A549 (cell line): ENCODE measurements at regions not wholly inside any gene's neighbourhood (a gene's known extent, or its start where the extent isn't known, plus 50 kb on each side); places are given as distances from the start of the nearest gene placed in this dataset.

Source experiments
- CEBPB ChIP-seq, 2 experiments: fragments of >200 bp in 1 of 2; sonication (Bioruptor Twin) in 1 of 2; formaldehyde crosslinking in 1 of 2; IDR thresholded peaks; 2 replicates each; pipeline ENCODE4 v1.6.1; 2012 to 2016
- EP300 ChIP-seq, 2 experiments: fragments of >200 bp; sonication (Bioruptor Twin); formaldehyde crosslinking; IDR thresholded peaks; 2 replicates in 1 of 2; 3 replicates in 1 of 2; pipeline ENCODE4 v1.6.1; 2016 to 2017
- KDM5A ChIP-seq: fragments of 200-600 bp; sonication (generic); IDR thresholded peaks from 2 replicates; pipeline ENCODE4 v1.6.1; 2016; ENCODE audit warnings: antibody characterized with exemption, mild to moderate bottlenecking
- MAX ChIP-seq: IDR thresholded peaks from 2 replicates; pipeline ENCODE4 v1.6.1; 2012
- POLR2A ChIP-seq: IDR thresholded peaks from 2 replicates; pipeline ENCODE4 v1.6.1; 2012; ENCODE audit warnings: mild to moderate bottlenecking, low read length
- RAD21 ChIP-seq, 2 experiments: fragments of >200 bp in 1 of 2; sonication (Bioruptor Twin) in 1 of 2; formaldehyde crosslinking in 1 of 2; IDR thresholded peaks in 1 of 2; conservative IDR thresholded peaks in 1 of 2; 2 replicates in 1 of 2; 3 replicates in 1 of 2; pipeline ENCODE4 v1.6.1; 2012 to 2018; ENCODE audit warnings: inconsistent platforms in 1 of 2
- RCOR1 ChIP-seq: fragments of 150-350 bp; IDR thresholded peaks from 2 replicates; pipeline ENCODE4 v1.6.1; 2014; ENCODE audit warnings: antibody characterized with exemption, low read length, low read depth
- REST ChIP-seq: fragments of 200-600 bp; sonication (generic); IDR thresholded peaks from 2 replicates; pipeline ENCODE4 v1.6.1; 2016; ENCODE audit warnings: antibody characterized with exemption, mild to moderate bottlenecking, moderate library complexity
- TP53 ChIP-seq: fragments of 250-450 bp; sonication (Bioruptor Pico); IDR thresholded peaks from 2 replicates; pipeline ENCODE4 v1.5.0; 2021; ENCODE audit warnings: mild to moderate bottlenecking, moderate library complexity
- TF ChIP-seq, protein P1 (sequence below): fragments of >200 bp; sonication (Bioruptor Twin); formaldehyde crosslinking; IDR thresholded peaks from 3 replicates; pipeline ENCODE4 v1.5.1; 2016

DNA sequence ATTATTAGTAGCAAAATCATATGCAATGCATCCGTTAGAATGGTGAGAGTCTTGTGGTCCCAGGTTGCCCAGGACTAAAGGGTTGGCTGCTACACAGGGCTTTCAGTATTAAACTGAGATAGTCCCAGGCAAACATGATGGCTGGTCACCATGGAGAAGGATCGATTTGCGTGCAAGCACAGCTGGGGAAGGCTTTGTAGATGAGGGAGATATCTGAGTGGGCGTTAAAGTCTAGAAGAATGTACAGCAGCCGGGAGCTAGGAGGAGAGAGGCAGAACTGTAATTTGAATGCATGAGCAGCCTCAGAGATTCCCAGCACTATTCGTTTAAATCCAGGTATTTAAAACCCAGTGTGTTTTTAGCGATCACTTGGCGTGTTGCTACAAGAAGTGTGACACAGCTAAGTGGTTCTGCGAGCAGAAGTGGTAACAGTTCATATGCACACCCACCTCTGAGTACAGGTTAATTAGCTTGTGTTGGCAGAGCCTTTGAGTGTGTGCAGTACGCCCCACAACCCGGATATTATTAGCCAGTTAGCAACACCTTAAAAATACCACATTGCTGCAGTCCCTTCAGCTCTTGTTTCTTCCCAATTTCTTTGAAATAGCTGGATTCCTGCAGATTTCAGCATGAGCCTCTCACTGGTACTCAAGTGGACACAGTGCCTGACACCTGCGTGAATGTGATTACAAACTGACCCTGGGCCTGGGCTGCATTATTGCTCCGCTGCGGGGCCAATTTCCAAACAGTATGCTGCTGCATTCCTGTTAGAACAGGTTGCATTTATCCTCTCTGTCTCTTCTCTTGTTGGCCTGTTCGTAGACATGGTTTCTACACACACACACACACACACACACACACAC lies 67.2 kb upstream of the SCAF4 start:
- TF ChIP-seq, protein P1, sequence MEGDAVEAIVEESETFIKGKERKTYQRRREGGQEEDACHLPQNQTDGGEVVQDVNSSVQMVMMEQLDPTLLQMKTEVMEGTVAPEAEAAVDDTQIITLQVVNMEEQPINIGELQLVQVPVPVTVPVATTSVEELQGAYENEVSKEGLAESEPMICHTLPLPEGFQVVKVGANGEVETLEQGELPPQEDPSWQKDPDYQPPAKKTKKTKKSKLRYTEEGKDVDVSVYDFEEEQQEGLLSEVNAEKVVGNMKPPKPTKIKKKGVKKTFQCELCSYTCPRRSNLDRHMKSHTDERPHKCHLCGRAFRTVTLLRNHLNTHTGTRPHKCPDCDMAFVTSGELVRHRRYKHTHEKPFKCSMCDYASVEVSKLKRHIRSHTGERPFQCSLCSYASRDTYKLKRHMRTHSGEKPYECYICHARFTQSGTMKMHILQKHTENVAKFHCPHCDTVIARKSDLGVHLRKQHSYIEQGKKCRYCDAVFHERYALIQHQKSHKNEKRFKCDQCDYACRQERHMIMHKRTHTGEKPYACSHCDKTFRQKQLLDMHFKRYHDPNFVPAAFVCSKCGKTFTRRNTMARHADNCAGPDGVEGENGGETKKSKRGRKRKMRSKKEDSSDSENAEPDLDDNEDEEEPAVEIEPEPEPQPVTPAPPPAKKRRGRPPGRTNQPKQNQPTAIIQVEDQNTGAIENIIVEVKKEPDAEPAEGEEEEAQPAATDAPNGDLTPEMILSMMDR = no peak
- TF ChIP-seq CEBPB (IDR thresholded peaks at IDR 0.05) = no peak
- no peak for TF ChIP-seq EP300 (IDR thresholded peaks at IDR 0.05)
- TF ChIP-seq RCOR1 = no peak
- no peak for TF ChIP-seq KDM5A
- no peak for TF ChIP-seq REST
- no peak for TF ChIP-seq RAD21 (conservative IDR thresholded peaks at IDR 0.05 in 1 of 2, IDR thresholded peaks at IDR 0.05 in 1 of 2)
- TF ChIP-seq POLR2A = no peak
- no peak for TF ChIP-seq MAX
- no peak for TF ChIP-seq TP53 (CRISPR knock-in tag)
